Fibroblast of peridontal ligament (primary cell): ENCODE measurements at regions not wholly inside any gene's neighbourhood (a gene's known extent, or its start where the extent isn't known, plus 50 kb on each side); places are given as distances from the start of the nearest gene placed in this dataset.

Experiments
- DNase-seq: peaks from one replicate; pipeline ENCODE4 v3.0.0-alpha.2; 2010; ENCODE audit errors: extremely low read depth

- DNase-seq: no peak
Measured at GRCh38 chrX:36436361-36436760, 516.8 kb downstream of the CFAP47 start.

DNA sequence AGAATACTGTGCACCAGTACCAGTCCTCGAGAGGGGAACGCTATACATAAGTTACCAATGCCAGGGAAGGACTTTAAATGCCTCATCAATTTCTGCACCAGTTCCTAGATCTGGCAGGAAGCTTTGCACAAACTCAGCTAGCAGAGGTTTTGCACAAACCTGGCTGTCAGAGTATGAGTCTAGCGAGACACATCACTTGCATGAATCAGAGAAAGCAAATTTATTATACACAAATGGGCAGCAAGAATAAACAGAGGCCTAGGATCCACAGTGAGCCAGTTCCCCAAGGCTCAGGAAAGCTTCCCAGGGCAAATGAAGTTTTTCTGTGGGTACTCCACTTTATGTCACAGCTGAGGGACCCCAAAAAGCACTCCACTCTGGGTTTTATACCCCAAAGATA lies 523.5 kb downstream of the CFAP47 start:
- DNase-seq: no peak

DNA sequence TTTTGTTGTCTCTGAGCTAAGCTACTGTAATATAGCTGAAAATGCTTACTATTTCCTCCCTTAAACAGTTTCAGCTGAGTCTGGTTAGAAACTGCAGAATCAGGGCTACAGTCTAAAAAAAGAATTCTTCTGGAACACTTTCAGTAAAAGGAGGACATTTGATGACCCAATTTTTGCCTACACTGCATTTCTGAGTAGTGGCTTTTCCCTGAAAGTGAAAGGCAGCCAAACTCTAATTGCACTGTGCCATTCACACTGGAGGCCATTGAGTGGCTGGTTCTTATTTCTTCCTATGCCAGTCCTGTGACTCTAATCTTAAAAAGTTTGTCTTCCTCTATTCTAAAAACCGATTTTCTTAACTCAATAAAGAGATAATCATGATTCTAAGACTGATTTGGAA lies 526.0 kb downstream of the CFAP47 start:
- DNase-seq: no peak

DNA sequence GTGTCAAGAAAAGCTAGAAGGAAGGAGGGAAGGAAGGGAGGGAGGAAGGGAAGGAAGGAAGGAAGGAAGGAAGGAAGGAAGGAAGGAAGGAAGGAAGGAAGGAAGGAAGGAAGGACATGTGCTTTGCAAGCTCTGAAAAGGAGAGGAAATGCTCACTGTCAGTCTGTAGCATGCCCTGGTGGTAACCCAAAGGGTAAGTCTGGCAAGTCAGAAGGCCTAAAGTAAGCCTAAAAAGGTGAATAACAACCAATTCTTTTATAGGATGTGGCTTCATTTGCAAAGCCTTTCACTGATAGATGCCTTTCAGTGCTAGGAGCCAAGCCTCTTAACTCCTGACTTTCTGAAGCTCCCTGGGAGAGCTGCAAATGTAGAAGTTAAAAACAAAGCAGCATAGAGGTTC lies 542.6 kb downstream of the CFAP47 start:
- no peak for DNase-seq

DNA sequence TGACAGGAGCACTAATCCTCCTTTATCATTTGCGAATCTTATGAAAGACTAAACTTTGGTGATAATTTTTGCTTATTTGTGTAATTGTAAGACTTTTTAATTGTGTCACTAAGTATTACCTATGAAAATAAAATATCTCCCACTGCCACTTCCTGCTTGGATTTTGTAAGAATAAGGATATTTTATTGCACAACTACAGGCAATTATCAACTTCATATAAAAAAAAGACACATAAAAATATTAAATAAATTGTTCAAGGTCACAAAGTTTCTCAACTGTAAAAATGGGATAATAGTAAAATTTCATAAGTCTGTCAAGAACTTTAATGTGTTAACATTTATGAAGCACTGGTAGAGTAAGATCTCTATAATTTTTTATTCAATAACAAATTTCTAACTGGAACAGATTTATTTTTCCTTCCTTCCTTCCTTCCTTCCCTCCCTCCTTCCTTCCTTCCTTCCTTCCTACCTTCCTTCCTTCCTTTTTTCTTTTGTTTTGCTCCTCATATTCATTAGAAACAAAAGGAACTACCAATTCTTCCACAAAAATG lies 527.6 kb upstream of the FAM47C start:
- DNase-seq: no peak

- DNase-seq: no peak
Measured at GRCh38 chrX:36501169-36501702, 506.9 kb upstream of the FAM47C start.

DNA sequence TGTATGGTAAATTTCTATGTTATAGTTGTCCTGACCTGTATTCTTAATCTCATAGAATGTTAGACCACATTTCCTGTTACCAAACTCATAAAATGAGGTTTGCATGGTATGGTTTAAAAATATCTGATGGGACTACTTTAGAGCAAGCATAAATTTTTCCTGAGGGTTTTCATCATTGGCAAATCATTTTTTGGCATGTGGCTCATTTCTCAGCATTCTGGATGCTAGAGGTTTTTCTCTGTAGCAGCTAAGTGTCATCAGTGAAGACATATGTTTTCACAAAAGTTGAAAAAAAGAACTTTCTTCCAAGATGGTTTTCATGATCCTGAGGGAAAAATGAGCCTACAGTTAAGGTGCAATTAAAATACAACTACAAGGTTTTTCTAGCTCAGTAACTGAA lies 503.5 kb upstream of the FAM47C start:
- DNase-seq: no peak

- no peak for DNase-seq
Measured at GRCh38 chrX:36508042-36508441, 500.1 kb upstream of the FAM47C start.

DNA sequence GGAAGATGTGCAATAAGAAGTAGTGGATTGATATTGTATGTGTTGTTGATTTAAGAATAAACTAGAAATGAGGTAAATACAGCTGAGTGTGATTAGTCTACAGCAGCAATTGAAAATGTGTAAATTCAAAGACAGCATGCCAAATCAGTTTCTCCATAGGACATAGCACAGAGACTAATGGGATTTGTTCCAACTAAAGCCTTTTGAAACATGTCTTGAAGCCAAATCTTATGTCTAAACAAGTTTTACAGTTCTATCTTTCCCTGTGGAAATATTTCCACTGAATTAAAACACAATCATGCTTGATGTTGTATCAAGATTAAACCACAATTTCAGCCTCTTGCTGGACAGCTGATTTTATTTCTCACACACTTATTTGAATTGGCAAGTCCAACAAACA lies 497.4 kb upstream of the FAM47C start:
- no peak for DNase-seq

GRCh38 chrX:36528661-36529060 lies 479.5 kb upstream of the FAM47C start:
- no peak for DNase-seq

DNA sequence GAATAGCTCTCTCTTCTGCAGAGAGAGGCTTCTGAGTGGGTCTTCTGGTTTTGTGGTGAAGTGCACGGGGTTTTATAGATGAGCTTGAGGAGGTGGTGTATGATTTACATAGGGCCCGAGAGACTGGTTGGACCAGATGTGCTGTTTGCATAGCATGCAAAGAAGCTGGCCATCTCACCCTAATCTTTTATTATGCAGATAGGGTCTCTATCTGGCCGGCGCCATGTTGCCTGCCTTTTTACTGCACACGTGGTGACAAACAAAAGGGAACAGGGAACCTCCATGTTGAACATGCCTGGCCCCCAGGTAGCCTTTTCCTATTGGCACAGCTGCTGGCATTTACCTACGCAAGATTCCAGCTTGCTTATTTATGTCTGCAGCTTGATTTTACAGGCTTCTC lies 473.3 kb upstream of the FAM47C start:
- DNase-seq: no peak

DNA sequence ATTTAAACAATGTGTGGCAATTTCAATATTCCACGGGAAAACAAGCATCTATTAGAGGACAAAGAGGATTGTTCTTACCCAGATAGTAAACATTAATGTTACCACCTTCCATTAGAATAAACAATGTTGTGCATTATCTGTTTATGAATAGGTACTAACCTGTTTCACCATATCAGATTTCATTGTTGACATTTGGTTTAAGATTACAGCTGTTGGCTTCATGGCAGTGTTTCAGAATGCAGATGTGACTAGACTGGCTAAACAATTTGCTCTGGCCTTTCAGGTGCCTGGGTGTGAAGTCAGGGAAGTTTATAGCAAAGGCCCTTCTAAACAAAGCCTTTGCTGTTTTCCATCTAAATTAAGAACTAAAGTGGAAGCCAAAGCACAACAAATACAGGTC lies 464.7 kb upstream of the FAM47C start:
- DNase-seq: no peak

- DNase-seq: no peak
Measured at GRCh38 chrX:36562986-36563385, 445.2 kb upstream of the FAM47C start.

DNA sequence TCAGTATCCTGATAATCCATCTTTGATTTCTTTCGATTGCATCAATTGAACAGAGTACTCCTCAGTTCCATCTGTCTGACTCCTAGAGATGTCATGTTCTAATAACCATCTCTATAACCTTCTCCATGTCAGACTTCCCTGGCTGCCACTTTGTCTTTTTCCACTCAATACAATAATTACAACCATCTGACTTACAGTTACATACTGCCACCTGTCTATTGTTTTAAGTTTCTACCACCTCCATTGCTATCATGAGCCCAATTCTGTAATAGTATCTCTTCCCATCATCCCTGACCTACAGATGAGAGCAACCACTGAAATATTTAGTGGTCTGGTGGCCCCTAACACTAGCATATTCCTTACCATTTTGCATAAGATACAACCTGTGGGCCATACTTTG lies 439.2 kb upstream of the FAM47C start:
- DNase-seq: no peak

DNA sequence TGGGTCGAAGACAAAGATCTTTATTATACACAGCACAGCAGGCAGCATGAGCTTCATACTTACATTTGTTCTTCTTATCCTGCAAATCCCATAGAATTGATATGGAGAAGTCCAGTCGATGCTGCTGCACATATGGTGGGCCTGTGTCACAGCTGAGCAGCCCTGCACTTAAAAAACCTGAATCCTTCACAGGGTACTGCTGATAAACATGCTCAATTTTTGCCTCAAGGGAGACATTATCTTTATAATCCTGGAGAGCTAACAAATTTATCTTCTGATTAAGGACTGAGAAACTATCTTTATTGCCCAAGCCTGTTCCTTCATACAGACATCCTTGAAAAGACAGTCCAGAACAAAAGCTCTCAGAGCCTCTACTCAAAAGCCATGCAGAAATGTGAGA lies 434.4 kb upstream of the FAM47C start:
- no peak for DNase-seq

DNA sequence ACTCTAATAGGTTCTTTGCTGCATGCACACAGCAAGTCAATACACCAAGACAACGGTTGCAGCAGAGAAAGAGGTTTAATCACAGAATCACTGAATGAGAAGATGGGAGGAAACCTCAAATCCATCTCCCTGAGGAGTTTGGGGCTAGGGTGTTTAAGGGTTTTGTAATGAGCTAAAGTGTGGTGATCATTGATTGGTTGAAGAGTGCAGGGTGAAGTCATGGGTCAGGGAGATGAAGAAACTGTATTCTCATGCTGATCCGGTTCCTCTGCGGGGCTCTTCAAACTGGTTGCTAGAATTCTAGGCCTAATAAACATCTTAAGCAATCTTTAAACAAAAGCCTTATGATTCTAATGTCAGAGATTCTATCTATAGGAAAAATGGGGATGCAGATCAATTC lies 432.5 kb upstream of the FAM47C start:
- DNase-seq: no peak

GRCh38 chrX:36577006-36577405 lies 431.2 kb upstream of the FAM47C start:
- no peak for DNase-seq

DNA sequence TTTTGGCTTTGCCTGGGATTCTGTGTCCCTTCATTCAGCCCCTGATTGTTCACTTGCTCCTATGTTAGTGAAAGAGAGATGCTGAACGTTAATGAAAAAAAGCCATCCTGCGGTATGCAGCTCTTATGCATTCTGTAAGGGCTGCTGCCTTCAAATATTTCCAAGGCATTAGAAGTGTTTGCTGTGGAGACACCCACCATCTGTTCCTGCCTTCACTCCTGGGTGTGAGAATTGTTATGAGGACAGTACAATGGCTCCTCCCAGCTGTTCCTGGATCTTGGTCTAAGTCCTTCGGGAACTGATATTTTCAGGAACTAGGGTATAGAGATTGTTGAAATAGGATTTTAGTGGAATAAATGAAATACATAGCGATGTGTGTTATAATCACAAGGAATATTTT lies 427.1 kb upstream of the FAM47C start:
- no peak for DNase-seq

DNA sequence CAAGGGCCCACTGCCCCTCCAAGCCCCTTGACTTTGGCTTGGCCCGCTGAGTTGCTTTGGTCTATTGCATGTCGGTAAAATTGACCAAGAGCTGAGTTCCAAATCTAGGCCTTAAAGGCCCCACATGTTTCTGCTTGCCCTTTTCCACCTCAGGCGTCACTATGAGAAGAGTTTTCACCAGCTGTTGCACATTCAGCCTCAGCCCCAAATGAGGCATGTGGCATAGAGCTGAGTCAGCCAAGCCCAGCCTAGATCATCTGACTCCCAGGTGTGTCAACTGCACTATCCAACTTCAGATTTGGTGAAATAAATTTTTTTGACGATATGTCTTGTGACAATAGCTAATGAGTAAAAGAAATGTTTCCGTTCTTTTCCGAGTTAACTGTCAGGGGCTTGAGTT lies 424.5 kb upstream of the FAM47C start:
- DNase-seq: no peak

GRCh38 chrX:36609616-36610585 lies 398.3 kb upstream of the FAM47C start:
- no peak for DNase-seq

DNA sequence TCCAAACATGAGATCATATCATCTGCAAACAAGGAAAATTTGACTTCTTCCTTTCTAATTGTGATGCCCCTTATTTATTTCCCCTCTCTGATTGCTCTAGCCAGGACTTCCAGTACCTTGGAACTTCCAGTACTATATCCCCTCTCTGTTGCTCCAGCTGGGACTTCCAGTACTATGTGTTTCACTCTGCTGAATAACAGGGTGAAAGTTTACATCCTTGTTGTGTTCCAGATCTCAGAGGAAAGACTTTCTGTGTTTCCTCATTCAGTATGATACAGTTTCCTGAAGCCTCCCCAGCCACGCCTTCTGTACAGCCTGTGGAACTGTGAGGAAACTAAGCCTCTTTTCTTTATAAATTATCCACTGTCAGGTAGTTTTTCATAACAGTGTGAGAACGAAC lies 381.3 kb upstream of the FAM47C start:
- DNase-seq: no peak

- no peak for DNase-seq
Measured at GRCh38 chrX:36640232-36640631, 367.9 kb upstream of the FAM47C start.

DNA sequence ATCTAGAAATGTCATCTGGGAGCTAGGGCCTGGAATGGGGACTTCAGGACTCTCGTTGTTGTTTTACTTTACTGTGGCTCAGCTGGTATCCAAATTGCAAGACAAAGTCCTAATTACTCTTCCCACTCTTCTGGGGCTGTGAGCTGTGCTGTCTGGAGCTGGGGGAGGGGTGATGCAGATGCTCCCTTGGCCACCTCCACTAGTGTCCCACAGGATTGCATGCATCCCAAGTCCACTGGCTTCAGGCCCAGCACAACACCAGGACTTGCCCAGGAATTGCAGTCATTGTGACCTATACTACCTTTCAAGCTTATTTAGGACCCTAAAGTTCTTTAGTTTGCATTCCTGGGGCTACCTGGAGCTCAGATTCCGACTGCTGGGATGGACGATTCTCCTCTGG lies 366.1 kb upstream of the FAM47C start:
- DNase-seq: no peak
